ENCODE measurements at regions not wholly inside any gene's neighbourhood (a gene's known extent, or its start where the extent isn't known, plus 50 kb on each side); places are given as distances from the start of the nearest gene placed in this dataset.

DNA sequence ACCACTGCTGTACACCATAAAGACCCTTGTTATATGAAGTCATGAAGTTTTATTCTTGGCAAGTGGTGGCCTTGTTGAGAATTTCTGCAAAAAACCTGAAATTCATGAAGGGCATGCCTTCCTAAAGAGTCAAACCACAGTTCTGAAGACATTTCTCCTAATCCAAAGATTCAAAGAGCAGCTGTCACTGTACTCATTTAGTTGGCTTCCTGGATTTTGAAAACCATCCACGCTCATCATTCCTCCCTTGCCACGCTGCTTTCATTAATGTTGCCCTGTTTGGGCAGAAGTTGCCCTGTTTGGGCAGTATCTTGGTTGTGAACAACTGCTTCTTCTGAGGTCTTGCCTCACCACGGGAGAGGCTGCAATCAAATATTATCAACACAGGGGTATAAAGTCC, 560.3 kb upstream of the TLE4 start:
- Histone ChIP-seq H3K27ac (ENCODE audit: insufficient read depth, low read depth, low read length) (peak overlapping the region; percentile 2), H3K4me1 (ENCODE audit: control insufficient read depth, extremely low read depth, insufficient read depth, low read length) (peaks cover 45% of the 10 kb centered on the region), H4K20me1 (replicated peaks; ENCODE audit: control insufficient read depth, extremely low read depth, insufficient read depth, low read length) (no peaks in the 10 kb centered on the region), H3K79me2 (ENCODE audit: control insufficient read depth, insufficient read depth, low read length) (no peaks in the 10 kb centered on the region), H3K27me3 (ENCODE audit: control insufficient read depth in 2 of 2, insufficient read depth in 2 of 2, low read length in 2 of 2) (no peaks in the 10 kb centered on the region), H3K9me3 (replicated peaks; ENCODE audit: control insufficient read depth, insufficient read depth, low read length) (no peaks in the 10 kb centered on the region), H2AFZ (ENCODE audit: low read depth, low read length) (no peak overlapping the region), H3K9me1 (replicated peaks; ENCODE audit: control insufficient read depth, extremely low read depth, insufficient read depth, low read length) (no peaks in the 10 kb centered on the region), H3K36me3 (ENCODE audit: control insufficient read depth in 2 of 2, extremely low read depth in 1 of 2, insufficient read depth in 2 of 2, low read length in 2 of 2) (no peaks in the 10 kb centered on the region), H3K4me3 (replicated peaks in 1 of 3; ENCODE audit: insufficient read depth in 1 of 3, low read depth in 1 of 3, low read length in 3 of 3) (no peak overlapping the region), H3K4me2 (ENCODE audit: insufficient read depth, low read length) (no peak overlapping the region), H3K9ac (replicated peaks; ENCODE audit: extremely low read depth, insufficient read depth, low read length) (no peak overlapping the region)
- dilution Hi-C loops (cut with MboI; ENCODE audit: extremely low pct_ligation_motif_present, low sequenced_read_pairs) (no loop called here), intact Hi-C loops (cut with micrococcal nuclease) (loop anchor here (5.0 kb wide), 3 partner anchors 121 to 671 kb away; partner anchors contain the start of gene TLE4)
- no peak for FAIRE-seq
- no TSS peak for BruUV-seq (replicated peaks)
- ChIA-PET CTCF (no interaction called here), POLR2A (no interaction called here)
- TF ChIP-seq POLR2AphosphoS5 (IDR thresholded peaks at IDR 0.05; ENCODE audit: insufficient read depth, low read depth, low read length): no peak
- no peak for TF ChIP-seq EZH2 (IDR thresholded peaks at IDR 0.05; ENCODE audit: borderline replicate concordance, low read depth, low read length, severe bottlenecking)
- no peak for TF ChIP-seq JUN (IDR thresholded peaks at IDR 0.05; ENCODE audit: borderline replicate concordance, insufficient read depth, insufficient read length, low read depth)
- no peak for TF ChIP-seq MAX (IDR thresholded peaks at IDR 0.05; ENCODE audit: insufficient read depth, insufficient read length)
- TF ChIP-seq, protein P1, sequence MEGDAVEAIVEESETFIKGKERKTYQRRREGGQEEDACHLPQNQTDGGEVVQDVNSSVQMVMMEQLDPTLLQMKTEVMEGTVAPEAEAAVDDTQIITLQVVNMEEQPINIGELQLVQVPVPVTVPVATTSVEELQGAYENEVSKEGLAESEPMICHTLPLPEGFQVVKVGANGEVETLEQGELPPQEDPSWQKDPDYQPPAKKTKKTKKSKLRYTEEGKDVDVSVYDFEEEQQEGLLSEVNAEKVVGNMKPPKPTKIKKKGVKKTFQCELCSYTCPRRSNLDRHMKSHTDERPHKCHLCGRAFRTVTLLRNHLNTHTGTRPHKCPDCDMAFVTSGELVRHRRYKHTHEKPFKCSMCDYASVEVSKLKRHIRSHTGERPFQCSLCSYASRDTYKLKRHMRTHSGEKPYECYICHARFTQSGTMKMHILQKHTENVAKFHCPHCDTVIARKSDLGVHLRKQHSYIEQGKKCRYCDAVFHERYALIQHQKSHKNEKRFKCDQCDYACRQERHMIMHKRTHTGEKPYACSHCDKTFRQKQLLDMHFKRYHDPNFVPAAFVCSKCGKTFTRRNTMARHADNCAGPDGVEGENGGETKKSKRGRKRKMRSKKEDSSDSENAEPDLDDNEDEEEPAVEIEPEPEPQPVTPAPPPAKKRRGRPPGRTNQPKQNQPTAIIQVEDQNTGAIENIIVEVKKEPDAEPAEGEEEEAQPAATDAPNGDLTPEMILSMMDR (IDR thresholded peaks at IDR 0.05; ENCODE audit: extremely low read depth in 1 of 2, insufficient read depth in 1 of 2, low read depth in 1 of 2, low read length in 2 of 2): no peak
- no peak for TF ChIP-seq MYC (IDR thresholded peaks at IDR 0.05; ENCODE audit: low read depth, low read length)
- TF ChIP-seq POLR2A (IDR thresholded peaks at IDR 0.05; ENCODE audit: low read depth, low read length): no peak
- DNase-seq (ENCODE audit: low read depth, low spot score): no peak
